Right lung (tissue), 2 donors: ENCODE measurements at regions not wholly inside any gene's neighbourhood (a gene's known extent, or its start where the extent isn't known, plus 50 kb on each side); places are given as distances from the start of the nearest gene placed in this dataset.

Experiments used
- DNase-seq, 2 donors: peaks; one replicate each; pipeline ENCODE4 v3.0.0-alpha.2; 2013

DNA sequence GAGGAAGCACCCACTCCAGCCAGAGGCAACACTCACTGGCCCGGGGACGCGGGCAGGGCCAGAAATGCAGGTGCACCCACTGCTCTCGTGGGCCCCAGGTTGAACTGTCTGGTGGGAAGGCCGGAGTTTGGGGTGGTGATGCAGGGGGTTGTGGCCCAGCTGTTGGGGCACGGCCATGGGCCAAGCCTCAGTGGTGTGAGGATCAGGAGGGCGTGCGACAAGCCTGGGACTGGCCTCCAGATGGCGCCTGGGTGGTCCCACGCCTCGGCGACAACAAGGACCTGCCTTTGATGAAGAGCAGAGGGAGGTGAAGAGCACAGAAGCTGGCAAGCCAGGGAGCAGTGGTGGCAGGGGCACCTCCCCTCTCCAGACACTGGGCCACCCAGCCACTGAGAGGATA is 240.8 kb downstream of the BRD1 start:
- DNase-seq = no peak

GRCh38 chr22:49586244-49586748 is 241.4 kb downstream of the BRD1 start:
- no peak for DNase-seq

GRCh38 chr22:49585461-49586243 is 242.0 kb downstream of the BRD1 start:
- DNase-seq = no peak

DNA sequence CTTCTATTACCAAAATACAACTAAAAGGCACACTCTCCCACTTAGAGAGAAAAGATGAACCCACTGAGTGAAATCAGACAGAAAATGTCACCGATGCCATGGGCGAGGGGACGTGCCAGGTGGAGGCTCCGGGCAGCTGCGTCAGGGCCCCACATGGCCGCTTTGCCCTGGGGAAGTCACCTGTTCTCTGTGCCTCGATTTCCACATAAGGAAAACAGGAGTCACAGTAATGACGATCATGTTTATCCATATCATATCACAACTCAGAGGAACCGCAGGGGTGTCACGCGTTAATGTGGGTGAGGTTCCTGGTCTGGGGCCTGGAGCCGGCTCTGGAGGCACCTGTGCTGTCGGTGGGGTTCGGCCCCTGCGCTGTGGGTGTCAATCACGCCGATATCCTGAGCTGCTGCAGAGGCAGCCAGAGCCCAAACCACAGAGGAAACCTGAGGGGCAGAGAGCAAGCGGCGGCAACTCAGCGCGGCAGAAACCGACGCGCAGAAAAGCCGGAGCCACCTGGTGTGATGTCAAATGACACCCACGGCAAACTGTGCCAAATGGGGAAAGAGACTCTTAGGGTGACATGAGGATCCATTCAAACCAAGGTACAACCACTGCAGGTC is 243.7 kb downstream of the BRD1 start:
- no peak for DNase-seq

DNA sequence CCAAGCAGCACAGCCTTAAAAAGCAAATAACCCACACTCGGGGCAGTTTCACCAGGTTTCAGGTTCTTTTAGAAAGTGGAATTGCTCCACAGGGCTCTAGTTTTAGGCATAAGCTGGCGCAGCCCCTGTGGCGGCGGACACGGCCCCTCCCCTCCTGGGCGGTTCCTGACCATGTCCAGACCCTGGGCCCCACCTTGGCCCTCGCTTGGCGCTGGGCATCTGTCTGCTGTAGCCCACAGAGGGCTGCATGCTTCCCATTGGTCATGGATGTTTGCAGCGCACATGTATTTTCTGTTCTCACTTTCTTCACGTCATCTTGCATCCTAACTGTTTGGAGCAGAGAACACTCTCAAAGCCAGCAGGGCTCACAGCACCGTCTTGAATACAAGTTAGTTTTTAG is 244.3 kb downstream of the BRD1 start:
- no peak for DNase-seq

GRCh38 chr22:49582678-49583077 is 245.0 kb downstream of the BRD1 start:
- no peak for DNase-seq

DNA sequence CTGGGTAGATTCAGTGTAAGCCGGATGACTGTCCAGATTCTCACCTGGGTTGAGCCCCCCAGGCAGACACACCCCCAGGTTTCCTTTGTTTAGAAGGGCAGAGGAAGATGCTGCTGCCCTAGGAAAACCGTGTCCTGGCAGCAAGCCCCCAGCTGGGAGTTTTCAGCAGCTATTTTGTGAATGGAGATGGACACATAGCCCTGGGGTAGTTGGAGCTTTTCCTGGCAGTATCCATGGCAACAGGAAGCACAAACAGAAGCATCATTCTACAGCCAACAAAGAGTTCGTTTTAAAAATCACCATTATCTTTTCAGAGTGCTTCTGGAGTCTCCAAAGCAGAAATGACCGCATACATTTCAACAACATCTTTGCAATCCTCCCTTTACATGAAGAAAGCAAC is 245.5 kb downstream of the BRD1 start:
- no peak for DNase-seq

- no peak for DNase-seq
Observed at GRCh38 chr22:49580024-49580423, 247.6 kb downstream of the BRD1 start.

DNA sequence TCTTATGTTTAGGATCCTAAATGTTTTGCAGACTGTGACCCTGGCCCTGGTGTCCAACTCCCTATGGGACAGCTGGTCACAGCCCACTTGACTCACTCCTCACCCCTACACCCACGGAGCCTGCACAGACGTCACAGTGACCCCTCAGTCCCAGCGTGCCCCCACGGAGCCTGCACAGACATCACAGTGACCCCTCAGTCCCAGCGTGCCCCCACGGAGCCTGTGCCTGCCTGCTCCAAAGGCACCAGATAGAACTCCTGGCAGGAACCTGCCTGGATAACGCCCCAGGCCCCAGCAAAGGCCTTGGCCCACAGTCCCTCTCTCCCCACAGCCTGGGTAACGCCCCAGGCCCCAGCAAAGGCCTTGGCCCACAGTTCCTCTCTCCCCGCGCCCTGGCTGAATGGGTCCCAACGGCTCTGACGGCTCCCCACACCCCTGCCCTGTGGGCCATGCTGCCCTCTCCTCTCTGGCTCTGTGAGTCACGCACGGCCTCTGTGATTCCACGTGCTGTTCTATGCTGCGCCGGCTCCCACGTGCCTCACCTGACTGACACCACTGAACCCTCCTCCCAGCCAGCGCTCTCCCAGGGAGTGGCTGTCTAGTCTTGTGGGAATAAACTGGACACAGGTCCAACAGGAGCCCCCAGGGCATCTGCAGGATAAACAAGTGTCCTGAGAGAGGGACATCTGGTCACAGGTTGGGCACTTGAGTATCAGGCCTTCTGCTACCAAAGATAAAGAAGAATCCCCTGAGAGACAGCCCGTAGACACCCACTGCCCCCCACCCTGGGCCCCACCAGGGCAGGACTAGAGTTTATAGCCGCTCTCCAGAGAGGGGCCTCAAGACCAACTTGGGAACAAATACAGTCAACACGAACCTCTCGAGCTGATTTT is 250.3 kb downstream of the BRD1 start:
- DNase-seq = no peak

GRCh38 chr22:49576241-49577141 is 251.2 kb downstream of the BRD1 start:
- no peak for DNase-seq

- DNase-seq = no peak
Observed at GRCh38 chr22:49575703-49576081, 252.0 kb downstream of the BRD1 start.

DNA sequence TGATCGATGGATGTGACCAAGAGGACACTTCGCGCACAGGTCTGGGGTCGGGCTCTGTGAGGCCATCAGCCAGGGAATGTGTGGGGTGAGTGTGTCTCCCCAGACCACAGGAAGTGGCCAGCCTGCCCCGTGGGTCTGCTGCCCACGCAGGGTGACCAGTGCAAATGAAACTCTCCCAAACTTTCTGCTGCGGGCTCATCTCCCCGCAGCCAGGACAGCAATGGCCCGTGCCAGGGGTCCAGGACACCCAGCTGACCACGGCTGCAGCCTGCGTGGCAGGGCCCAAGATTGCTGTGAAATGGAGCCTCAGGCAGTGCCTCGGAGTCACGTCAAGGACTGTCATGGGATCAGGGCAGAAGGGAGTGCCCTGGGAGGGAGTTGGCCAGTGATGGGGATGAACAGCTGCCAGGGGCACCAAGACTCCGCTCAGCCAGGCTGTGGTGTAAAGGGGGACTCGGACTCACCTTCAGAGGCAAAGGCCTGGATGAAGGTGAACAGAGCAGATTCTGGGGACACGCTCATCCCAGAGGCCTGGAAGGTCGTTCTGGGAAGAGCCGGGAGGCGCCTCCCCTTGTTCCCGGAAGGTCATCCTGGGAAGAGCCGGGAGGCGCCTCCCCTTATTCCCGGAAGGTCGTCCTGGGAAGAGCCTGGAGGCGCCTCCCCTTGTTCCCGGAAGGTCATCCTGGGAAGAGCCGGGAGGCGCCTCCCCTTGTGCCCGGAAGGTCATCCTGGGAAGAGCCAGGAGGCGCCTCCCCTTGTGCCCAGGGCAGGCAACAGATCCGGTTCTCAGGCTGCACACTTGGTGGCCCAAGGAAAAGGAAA is 252.6 kb downstream of the BRD1 start:
- no peak for DNase-seq

- DNase-seq = no peak
Observed at GRCh38 chr22:49574205-49574880, 253.3 kb downstream of the BRD1 start.

GRCh38 chr22:49573109-49573765 is 254.4 kb downstream of the BRD1 start:
- no peak for DNase-seq

GRCh38 chr22:49571326-49571725 is 256.3 kb downstream of the BRD1 start:
- no peak for DNase-seq

- no peak for DNase-seq
Observed at GRCh38 chr22:49570032-49570848, 257.4 kb downstream of the BRD1 start.

DNA sequence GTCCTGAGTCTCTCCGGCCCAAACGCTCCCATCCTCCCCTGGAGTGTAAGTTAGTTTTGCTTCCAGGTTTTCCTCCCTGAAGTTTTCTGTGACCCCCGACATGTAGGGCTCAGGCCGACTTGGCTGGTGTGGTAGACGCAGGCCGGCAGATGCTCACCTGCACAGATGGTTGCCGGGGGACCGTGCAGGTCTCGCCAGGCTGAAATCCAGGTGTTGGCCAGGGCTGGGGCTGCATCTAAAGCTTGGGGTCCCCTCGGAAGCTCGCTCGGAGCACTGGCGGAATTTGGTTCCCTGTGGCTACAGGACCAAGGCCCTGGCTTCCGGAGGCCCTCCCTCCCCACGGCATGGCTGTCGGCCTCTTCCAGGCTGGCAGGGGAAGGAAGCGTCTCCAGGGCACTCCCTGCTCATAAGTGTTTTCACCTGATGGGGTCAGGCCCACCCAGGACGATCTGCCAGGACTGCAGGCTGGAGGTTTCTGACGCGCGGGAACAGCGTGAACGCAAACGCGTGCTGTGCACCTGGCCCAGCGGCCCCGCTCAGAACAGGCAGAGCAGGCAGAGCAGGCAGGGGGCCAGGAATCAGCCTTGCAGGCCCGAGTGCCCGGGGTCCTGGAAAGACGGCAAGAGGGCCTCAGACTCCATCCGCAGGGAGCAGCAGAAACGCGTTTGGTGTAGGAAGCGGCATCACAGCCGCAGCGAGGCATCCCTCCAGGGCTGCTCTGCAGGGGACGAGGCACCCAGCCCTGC is 258.2 kb downstream of the BRD1 start:
- no peak for DNase-seq
